ENCODE measurements at regions not wholly inside any gene's neighbourhood (a gene's known extent, or its start where the extent isn't known, plus 50 kb on each side); places are given as distances from the start of the nearest gene placed in this dataset.

DNA sequence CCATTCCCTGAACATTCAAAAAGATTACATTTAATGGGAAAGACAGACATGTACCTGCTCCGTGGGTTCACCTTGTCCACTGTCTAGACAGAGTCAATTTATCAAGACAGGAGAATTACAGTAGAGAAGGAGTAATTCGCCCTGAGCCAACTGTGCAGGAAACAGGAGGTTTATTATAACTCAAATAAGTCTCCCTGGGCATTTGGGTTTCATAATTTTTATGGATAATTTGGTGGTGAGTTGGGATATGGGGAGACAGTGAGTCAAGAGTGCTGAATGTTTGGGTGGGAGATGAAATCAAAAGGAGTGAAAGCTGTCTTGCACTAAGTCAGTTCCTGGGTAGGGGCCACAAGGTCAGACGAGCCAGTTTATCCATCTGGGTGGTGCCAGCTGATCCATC, 165.9 kb upstream of the NAMPT start:
- no peak for DNase-seq
- Histone ChIP-seq H2BK120ac (ENCODE audit: insufficient read depth, low read length, poor library complexity) (no peak overlapping the region), H2AK5ac (ENCODE audit: low read length) (no peak overlapping the region), H3K27ac (ENCODE audit: low read depth, low read length) (no peak overlapping the region), H3K23ac (ENCODE audit: low read length) (no peak overlapping the region), H3K79me1 (ENCODE audit: low read length) (no peaks in the 10 kb centered on the region), H3K4ac (ENCODE audit: low read depth, low read length) (no peak overlapping the region), H4K12ac (ENCODE audit: low read depth, low read length) (no peak overlapping the region), H3K4me3 (ENCODE audit: low read depth, low read length) (no peak overlapping the region), H4K91ac (ENCODE audit: low read depth, low read length) (no peak overlapping the region), H3K4me1 (ENCODE audit: control insufficient read depth in 1 of 2, insufficient read depth in 2 of 2, low read length in 2 of 2) (no peaks in the 10 kb centered on the region), H3K36me3 (ENCODE audit: control insufficient read depth in 1 of 2, insufficient read depth in 2 of 2, low read length in 2 of 2) (no peaks in the 10 kb centered on the region), H2AFZ (ENCODE audit: insufficient read depth, low read length, poor library complexity) (no peak overlapping the region), H3K79me2 (ENCODE audit: control insufficient read depth, insufficient read depth, low read length, poor library complexity) (no peaks in the 10 kb centered on the region), H3K4me2 (ENCODE audit: low read length) (no peak overlapping the region), H3K27me3 (ENCODE audit: insufficient read depth, low read length) (no peaks in the 10 kb centered on the region), H3K9ac (ENCODE audit: low read length) (no peak overlapping the region), H3K9me3 (ENCODE audit: insufficient read depth, low read depth, low read length) (peaks cover 4% of the 10 kb centered on the region), H3K14ac (ENCODE audit: low read length) (no peak overlapping the region), H2BK12ac (ENCODE audit: low read length) (no peak overlapping the region), H4K8ac (ENCODE audit: low read depth, low read length) (no peak overlapping the region), H2BK5ac (ENCODE audit: low read depth, low read length, poor library complexity) (no peak overlapping the region), H3K18ac (ENCODE audit: low read length) (no peak overlapping the region)
- no CpG with 5 or more reads among the region's 3 CpGs for WGBS (ENCODE audit: extremely low coverage, insufficient coverage, insufficient read length)

DNA sequence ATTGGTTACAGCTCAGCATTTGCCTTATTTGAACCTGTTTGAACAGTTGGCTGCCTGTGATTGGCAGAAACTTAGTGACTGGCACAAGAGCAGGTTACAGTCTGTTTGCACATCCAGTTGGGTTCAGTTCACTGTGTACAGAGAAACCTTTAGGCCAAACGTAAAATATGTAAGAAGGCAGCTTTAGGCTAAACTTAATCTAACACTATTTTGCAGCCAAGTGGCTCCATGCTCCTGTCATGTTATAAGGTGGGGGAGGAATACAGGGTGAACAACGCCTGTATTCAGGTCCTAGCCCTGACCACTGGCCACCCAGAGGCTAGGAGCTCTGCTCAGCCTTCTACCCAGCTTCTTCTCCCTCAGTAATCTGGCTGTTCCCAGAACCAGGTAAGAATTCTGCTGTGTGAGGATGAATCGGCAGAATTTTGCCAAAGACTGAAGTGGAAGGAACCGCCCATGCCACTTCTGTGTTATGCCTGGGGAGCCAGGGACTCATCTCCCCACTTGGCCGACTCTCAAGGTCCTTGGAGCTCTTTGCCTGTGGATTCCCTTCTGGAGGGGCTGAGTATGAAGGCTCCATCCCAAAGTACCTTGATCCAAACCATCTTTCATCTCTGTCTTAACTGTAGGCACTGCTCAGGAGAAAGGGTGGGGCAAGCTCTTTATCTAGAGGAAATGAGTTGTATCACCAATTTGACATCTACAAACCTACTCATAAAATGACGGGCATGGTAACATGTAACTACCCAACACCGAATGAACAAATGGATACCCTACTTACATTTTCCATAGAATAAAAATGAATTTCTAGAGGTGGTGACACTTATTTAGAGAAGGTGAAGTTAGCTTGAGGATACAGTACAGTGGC, 164.4 kb upstream of the NAMPT start:
- WGBS (ENCODE audit: extremely low coverage, insufficient coverage, insufficient read length): no CpG with 5 or more reads among the region's 7 CpGs
- no peak overlapping the region for H3K4me2 ChIP-seq (ENCODE audit: low read length)

DNA sequence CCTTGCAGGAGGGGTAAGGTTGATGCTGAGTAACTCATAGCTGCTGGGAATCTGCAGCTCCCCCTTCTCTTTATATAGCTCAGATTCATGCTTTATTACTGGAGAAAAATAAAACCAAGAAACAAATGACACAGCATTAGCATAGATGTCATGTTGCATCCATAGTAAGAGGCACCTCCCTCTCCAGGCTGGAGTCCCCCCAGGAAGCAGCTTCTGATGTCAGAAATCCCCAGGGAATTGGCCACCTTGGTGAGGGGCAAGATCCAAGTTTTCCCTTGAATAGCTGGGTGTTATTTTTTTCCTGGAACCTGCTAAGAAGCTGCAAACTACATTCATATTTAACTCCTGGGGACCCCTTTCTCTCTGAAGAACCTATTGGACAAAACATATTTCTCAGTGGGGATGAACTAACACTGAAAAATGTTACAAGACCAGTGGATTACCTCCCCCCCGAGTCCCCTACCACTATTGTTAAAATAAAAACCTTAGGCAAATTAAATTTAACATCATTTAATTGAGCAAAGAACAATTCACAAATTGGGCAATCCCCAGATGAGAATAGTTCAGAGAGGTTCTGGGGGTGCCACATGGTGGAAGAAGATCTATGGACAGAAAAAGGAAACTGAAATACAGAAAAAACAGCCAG, 163.7 kb upstream of the NAMPT start:
- DNase-seq: no peak
- no CpG with 5 or more reads among the region's 1 CpG for WGBS (ENCODE audit: extremely low coverage, insufficient coverage, insufficient read length)
- Histone ChIP-seq H3K14ac (ENCODE audit: low read length) (no peak overlapping the region), H4K12ac (ENCODE audit: low read depth, low read length) (no peak overlapping the region), H4K8ac (ENCODE audit: low read depth, low read length) (no peak overlapping the region), H3K27ac (ENCODE audit: low read depth, low read length) (no peak overlapping the region), H2BK12ac (ENCODE audit: low read length) (no peak overlapping the region), H4K91ac (ENCODE audit: low read depth, low read length) (no peak overlapping the region), H2BK5ac (ENCODE audit: low read depth, low read length, poor library complexity) (no peak overlapping the region), H2BK120ac (ENCODE audit: insufficient read depth, low read length, poor library complexity) (no peak overlapping the region), H3K4ac (ENCODE audit: low read depth, low read length) (no peak overlapping the region), H3K27me3 (ENCODE audit: insufficient read depth, low read length) (no peaks in the 10 kb centered on the region), H2AFZ (ENCODE audit: insufficient read depth, low read length, poor library complexity) (no peak overlapping the region), H3K79me2 (ENCODE audit: control insufficient read depth, insufficient read depth, low read length, poor library complexity) (no peaks in the 10 kb centered on the region), H3K23ac (ENCODE audit: low read length) (no peak overlapping the region), H3K36me3 (ENCODE audit: control insufficient read depth in 1 of 2, insufficient read depth in 2 of 2, low read length in 2 of 2) (no peaks in the 10 kb centered on the region), H2AK5ac (ENCODE audit: low read length) (no peak overlapping the region), H3K4me3 (ENCODE audit: low read depth, low read length) (no peak overlapping the region), H3K79me1 (ENCODE audit: low read length) (no peaks in the 10 kb centered on the region), H3K9ac (ENCODE audit: low read length) (no peak overlapping the region), H3K18ac (ENCODE audit: low read length) (no peak overlapping the region), H3K9me3 (ENCODE audit: insufficient read depth, low read depth, low read length) (peaks cover 4% of the 10 kb centered on the region), H3K4me2 (ENCODE audit: low read length) (no peak overlapping the region), H3K4me1 (ENCODE audit: control insufficient read depth in 1 of 2, insufficient read depth in 2 of 2, low read length in 2 of 2) (no peaks in the 10 kb centered on the region)

More for the DNA sequence above, 164.4 kb upstream of the NAMPT start:
- Histone ChIP-seq H3K4me3 (ENCODE audit: low read depth, low read length) (no peak overlapping the region), H2AFZ (ENCODE audit: insufficient read depth, low read length, poor library complexity) (no peak overlapping the region), H4K12ac (ENCODE audit: low read depth, low read length) (no peak overlapping the region), H3K79me2 (ENCODE audit: control insufficient read depth, insufficient read depth, low read length, poor library complexity) (no peaks in the 10 kb centered on the region), H3K9ac (ENCODE audit: low read length) (no peak overlapping the region), H3K27ac (ENCODE audit: low read depth, low read length) (no peak overlapping the region), H3K79me1 (ENCODE audit: low read length) (no peaks in the 10 kb centered on the region), H3K14ac (ENCODE audit: low read length) (no peak overlapping the region), H3K27me3 (ENCODE audit: insufficient read depth, low read length) (no peaks in the 10 kb centered on the region), H2BK5ac (ENCODE audit: low read depth, low read length, poor library complexity) (no peak overlapping the region), H3K9me3 (ENCODE audit: insufficient read depth, low read depth, low read length) (peaks cover 4% of the 10 kb centered on the region), H2AK5ac (ENCODE audit: low read length) (no peak overlapping the region), H3K18ac (ENCODE audit: low read length) (no peak overlapping the region), H2BK12ac (ENCODE audit: low read length) (no peak overlapping the region), H3K4me1 (ENCODE audit: control insufficient read depth in 1 of 2, insufficient read depth in 2 of 2, low read length in 2 of 2) (no peaks in the 10 kb centered on the region), H3K23ac (ENCODE audit: low read length) (no peak overlapping the region), H3K36me3 (ENCODE audit: control insufficient read depth in 1 of 2, insufficient read depth in 2 of 2, low read length in 2 of 2) (no peaks in the 10 kb centered on the region), H4K8ac (ENCODE audit: low read depth, low read length) (no peak overlapping the region), H3K4ac (ENCODE audit: low read depth, low read length) (no peak overlapping the region), H4K91ac (ENCODE audit: low read depth, low read length) (no peak overlapping the region), H2BK120ac (ENCODE audit: insufficient read depth, low read length, poor library complexity) (no peak overlapping the region)
- no peak for DNase-seq

DNA sequence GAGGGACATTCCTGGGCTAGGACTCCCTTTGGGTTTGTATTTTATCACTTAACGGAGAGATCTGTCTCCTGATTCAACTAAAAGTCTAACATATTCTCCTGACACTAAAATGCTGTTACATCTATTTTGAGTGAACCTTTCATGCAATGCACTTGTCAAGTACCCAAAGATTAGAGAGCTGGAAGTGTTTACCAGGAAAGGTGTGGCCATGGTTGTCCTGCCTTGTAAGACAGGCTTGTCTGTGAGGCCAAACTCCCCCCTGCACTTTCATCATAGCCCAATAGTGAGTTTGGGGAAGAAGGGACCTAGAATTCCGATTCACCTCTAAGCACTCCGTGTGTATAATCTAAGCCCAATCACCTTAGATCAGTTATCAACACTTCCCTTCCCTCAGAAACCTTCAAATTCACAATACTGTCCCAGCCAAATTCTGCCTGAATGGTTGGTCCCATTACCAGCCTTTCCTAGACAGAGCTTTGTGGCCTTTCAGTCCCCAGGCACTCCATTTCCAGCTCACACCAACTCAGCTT, 162.6 kb upstream of the NAMPT start:
- H4K12ac ChIP-seq (ENCODE audit: low read depth, low read length): no peak overlapping the region
- no peak overlapping the region for H2AFZ ChIP-seq (ENCODE audit: insufficient read depth, low read length, poor library complexity)
- no peak overlapping the region for H3K18ac ChIP-seq (ENCODE audit: low read length)
- no peak overlapping the region for H2BK12ac ChIP-seq (ENCODE audit: low read length)
- no peak overlapping the region for H2BK120ac ChIP-seq (ENCODE audit: insufficient read depth, low read length, poor library complexity)
- no peak overlapping the region for H3K4me2 ChIP-seq (ENCODE audit: low read length)
- H3K36me3 ChIP-seq (ENCODE audit: control insufficient read depth in 1 of 2, insufficient read depth in 2 of 2, low read length in 2 of 2): no peaks in the 10 kb centered on the region
- no peak overlapping the region for H3K4ac ChIP-seq (ENCODE audit: low read depth, low read length)
- H3K79me2 ChIP-seq (ENCODE audit: control insufficient read depth, insufficient read depth, low read length, poor library complexity): no peaks in the 10 kb centered on the region
- no CpG with 5 or more reads among the region's 3 CpGs for WGBS (ENCODE audit: extremely low coverage, insufficient coverage, insufficient read length)
- H3K79me1 ChIP-seq (ENCODE audit: low read length): no peaks in the 10 kb centered on the region
- no peak overlapping the region for H3K4me3 ChIP-seq (ENCODE audit: low read depth, low read length)
- peaks cover 4% of the 10 kb centered on the region for H3K9me3 ChIP-seq (ENCODE audit: insufficient read depth, low read depth, low read length)
- H3K27me3 ChIP-seq (ENCODE audit: insufficient read depth, low read length): no peaks in the 10 kb centered on the region
- no peak overlapping the region for H2AK5ac ChIP-seq (ENCODE audit: low read length)
- no peak overlapping the region for H3K23ac ChIP-seq (ENCODE audit: low read length)
- no peak overlapping the region for H4K91ac ChIP-seq (ENCODE audit: low read depth, low read length)
- no peak overlapping the region for H2BK5ac ChIP-seq (ENCODE audit: low read depth, low read length, poor library complexity)
- no peak overlapping the region for H3K27ac ChIP-seq (ENCODE audit: low read depth, low read length)
- H3K4me1 ChIP-seq (ENCODE audit: control insufficient read depth in 1 of 2, insufficient read depth in 2 of 2, low read length in 2 of 2): no peaks in the 10 kb centered on the region
- no peak for DNase-seq
- no peak overlapping the region for H3K14ac ChIP-seq (ENCODE audit: low read length)
- no peak overlapping the region for H4K8ac ChIP-seq (ENCODE audit: low read depth, low read length)
- H3K9ac ChIP-seq (ENCODE audit: low read length): no peak overlapping the region
